Right lobe of liver (tissue), 6 donors: ENCODE measurements at regions not wholly inside any gene's neighbourhood (a gene's known extent, or its start where the extent isn't known, plus 50 kb on each side); places are given as distances from the start of the nearest gene placed in this dataset.

Experiments used
- ATAC-seq, 4 donors: fragments of 200-7000 bp; cut with Tn5 transposase; one replicate each; pipeline ENCODE4 v1.9.1; 2020; ENCODE audit warnings: mild to moderate bottlenecking in 4 of 4, moderate library complexity in 4 of 4
- DNase-seq, 3 donors: peaks; one replicate each; pipeline ENCODE4 v3.0.0-alpha.2; 2020
- H3K27ac ChIP-seq, 3 donors: fragments of 200-600 bp; one replicate each; pipeline ENCODE4 v1.8.0; 2022
- H3K27me3 ChIP-seq, 2 donors: fragments of 200-600 bp; one replicate each; pipeline ENCODE4 v1.8.0; 2022
- H3K36me3 ChIP-seq, 4 donors: fragments of 200-600 bp; sonication (generic) in 1 of 4; one replicate each; pipeline versions ENCODE4 v1.5.1 to v1.8.0; 2017 to 2022; ENCODE audit warnings: control low read depth in 1 of 4
- H3K4me1 ChIP-seq, 4 donors: fragments of 200-600 bp; sonication (generic) in 1 of 4; one replicate each; pipeline versions ENCODE4 v1.5.1 to v1.8.0; 2017 to 2022; ENCODE audit warnings: control low read depth in 1 of 4
- H3K4me3 ChIP-seq, 3 donors: fragments of 200-600 bp; one replicate each; pipeline ENCODE4 v1.8.0; 2022
- H3K9me3 ChIP-seq, 4 donors: fragments of 200-600 bp; sonication (generic) in 1 of 4; one replicate each; pipeline versions ENCODE4 v1.5.1 to v1.8.0; 2017 to 2022; ENCODE audit warnings: control low read depth in 1 of 4
- CTCF ChIP-seq, 4 donors: fragments of 200-600 bp in 3 of 4; fragments of 450-650 bp in 1 of 4; IDR thresholded peaks; one replicate each; pipeline versions ENCODE4 v1.5.1 to v1.8.0; 2016 to 2022; ENCODE audit warnings: antibody characterized with exemption in 4 of 4, mild to moderate bottlenecking in 2 of 4
- POLR2A ChIP-seq: fragments of 450-650 bp; IDR thresholded peaks from one replicate; pipeline ENCODE4 v1.6.1; 2017; ENCODE audit warnings: antibody characterized with exemption, mild to moderate bottlenecking
- WGBS: methylation state at CpG from one replicate; pipeline ENCODE4 v1.1.6; 2018; ENCODE audit warnings: low coverage, low lambda C conversion rate; ENCODE audit not compliant: insufficient coverage; ENCODE audit errors: missing lambda C conversion rate; 5-methylcytosine and 5-hydroxymethylcytosine counted together
- intact Hi-C, 2 donors: fragments of 100-400 bp; cut with DNase I; formaldehyde crosslinking; loops; one replicate each; pipeline versions ENCODE4 v1.11.2 to v1.14.1; 2022
- donor health status: DM: no; HTN: yes; CAD: no.
- donor health status: DM: no; HTN: no; CAD: no.
- donor health status: DM: no; HTN: no; CAD: no.
- donor health status: DM: no; HTN: yes; CAD: no.
- donor health status: DM: no; HTN: yes; CAD: no.

GRCh38 chr16:47833771-47834170 lies 322.0 kb downstream of the ABCC12 start:
- ATAC-seq, result no peak
- Histone ChIP-seq H3K36me3 (no peaks in the 10 kb centered on the region), H3K27ac (no peak overlapping the region), H3K4me1 (no peaks in the 10 kb centered on the region), H3K27me3 (no peaks in the 10 kb centered on the region), H3K4me3 (no peak overlapping the region), H3K9me3 (no peaks in the 10 kb centered on the region)
- TF ChIP-seq POLR2A, result no peak
- TF ChIP-seq CTCF (IDR thresholded peaks at IDR 0.05), result no peak
- whole genome bisulfite sequencing, result 73% methylated on average over 1 of the region's 1 CpG
- intact Hi-C loops, result no loop called here
- no peak for DNase-seq

- H3K27me3 ChIP-seq, result no peaks in the 10 kb centered on the region
- TF ChIP-seq POLR2A (no peak), CTCF (IDR thresholded peaks at IDR 0.05) (no peak)
- no peaks in the 10 kb centered on the region for H3K9me3 ChIP-seq
- no peak overlapping the region for H3K4me3 ChIP-seq
- no peaks in the 10 kb centered on the region for H3K36me3 ChIP-seq
- 69% methylated on average over 2 of the region's 2 CpGs for WGBS
- ATAC-seq (no peak), DNase-seq (no peak)
- intact Hi-C loops, result no loop called here
- H3K27ac ChIP-seq, result no peak overlapping the region
- no peaks in the 10 kb centered on the region for H3K4me1 ChIP-seq
Observed at GRCh38 chr16:47829850-47830600, 325.8 kb downstream of the ABCC12 start.

GRCh38 chr16:47826070-47826469 lies 329.7 kb downstream of the ABCC12 start:
- intact Hi-C loops, result no loop called here
- no peak overlapping the region for H3K4me3 ChIP-seq
- no peak overlapping the region for H3K27ac ChIP-seq
- 56% methylated on average over 4 of the region's 4 CpGs for WGBS
- no peaks in the 10 kb centered on the region for H3K9me3 ChIP-seq
- H3K36me3 ChIP-seq, result no peaks in the 10 kb centered on the region
- no peak for DNase-seq
- no peak for ATAC-seq
- H3K4me1 ChIP-seq, result no peaks in the 10 kb centered on the region
- TF ChIP-seq POLR2A (no peak), CTCF (IDR thresholded peaks at IDR 0.05) (no peak)
- H3K27me3 ChIP-seq, result no peaks in the 10 kb centered on the region

GRCh38 chr16:47817048-47817447 lies 338.7 kb downstream of the ABCC12 start:
- H3K36me3 ChIP-seq, result no peaks in the 10 kb centered on the region
- ATAC-seq (no peak), DNase-seq (no peak)
- H3K27ac ChIP-seq, result no peak overlapping the region
- no peaks in the 10 kb centered on the region for H3K27me3 ChIP-seq
- no peak for TF ChIP-seq POLR2A
- TF ChIP-seq CTCF (IDR thresholded peaks at IDR 0.05), result no peak
- no peaks in the 10 kb centered on the region for H3K9me3 ChIP-seq
- WGBS, result 64% methylated on average over 4 of the region's 4 CpGs
- no peaks in the 10 kb centered on the region for H3K4me1 ChIP-seq
- H3K4me3 ChIP-seq, result no peak overlapping the region
- intact Hi-C loops, result no loop called here

- Histone ChIP-seq H3K27ac (no peak overlapping the region), H3K36me3 (no peaks in the 10 kb centered on the region), H3K27me3 (no peaks in the 10 kb centered on the region), H3K4me3 (no peak overlapping the region), H3K9me3 (no peaks in the 10 kb centered on the region), H3K4me1 (no peaks in the 10 kb centered on the region)
- no peak for DNase-seq
- ATAC-seq, result no peak
- TF ChIP-seq CTCF (IDR thresholded peaks at IDR 0.05) (no peak), POLR2A (no peak)
- intact Hi-C loops, result no loop called here
Observed at GRCh38 chr16:47816511-47816910, 339.3 kb downstream of the ABCC12 start.
